ENCODE measurements at regions not wholly inside any gene's neighbourhood (a gene's known extent, or its start where the extent isn't known, plus 50 kb on each side); places are given as distances from the start of the nearest gene placed in this dataset.

GRCh38 chr3:43166406-43166805 is 60.5 kb upstream of the POMGNT2 start:
- Histone ChIP-seq H3F3A (replicated peaks; ENCODE audit: insufficient read depth) (no peaks in the 10 kb centered on the region), H3K4me3 (ENCODE audit: low read depth in 2 of 2, low read length in 1 of 2) (no peak overlapping the region), H3K9me2 (no peaks in the 10 kb centered on the region), H3K4me2 (no peak overlapping the region), H3K27me3 (ENCODE audit: insufficient read depth) (no peaks in the 10 kb centered on the region), H3K27ac (ENCODE audit: low read depth in 2 of 2, low read length in 1 of 2) (no peak overlapping the region), H4K20me1 (ENCODE audit: insufficient read depth) (no peaks in the 10 kb centered on the region), H3K4me1 (ENCODE audit: control insufficient read depth in 1 of 2, insufficient read depth in 2 of 2, low read depth in 1 of 2, low read length in 1 of 2) (peaks cover 0 to 6% of the 10 kb centered on the region in 2 experiments; a peak in 1 of 4 replicates), H3K9ac (no peak overlapping the region), H3K9me3 (no peaks in the 10 kb centered on the region), H3K79me2 (ENCODE audit: insufficient read depth) (no peaks in the 10 kb centered on the region), H3K36me3 (replicated peaks in 1 of 2; ENCODE audit: control insufficient read depth in 1 of 2, insufficient read depth in 2 of 2, low read length in 1 of 2) (no peaks in the 10 kb centered on the region), H2AFZ (ENCODE audit: low read depth) (no peak overlapping the region)
- TF ChIP-seq FOSL2 (IDR thresholded peaks at IDR 0.05; ENCODE audit: borderline replicate concordance, low read depth), result no peak
- TF ChIP-seq CTCF (IDR thresholded peaks at IDR 0.05), result no peak
- TF ChIP-seq RFX5 (IDR thresholded peaks at IDR 0.05; ENCODE audit: low read length), result no peak
- TF ChIP-seq TAF1 (IDR thresholded peaks at IDR 0.05; ENCODE audit: borderline replicate concordance, low read depth, low read length), result no peak
- TF ChIP-seq YY1 (IDR thresholded peaks at IDR 0.05; ENCODE audit: low read depth), result no peak
- no peak for TF ChIP-seq USF1 (IDR thresholded peaks at IDR 0.05; ENCODE audit: borderline replicate concordance, low read depth)
- no peak for TF ChIP-seq FOXM1 (IDR thresholded peaks at IDR 0.05; ENCODE audit: low read depth)
- TF ChIP-seq RCOR1 (IDR thresholded peaks at IDR 0.05; ENCODE audit: low read length), result no peak
- TF ChIP-seq CHD2 (IDR thresholded peaks at IDR 0.05; ENCODE audit: low read length, partially characterized antibody), result no peak
- no peak for TF ChIP-seq SIN3A (IDR thresholded peaks at IDR 0.05; ENCODE audit: borderline replicate concordance, low read depth, low read length)
- ChIA-PET CTCF (interaction anchor here (1.3 to 2.0 kb wide), 3 partner anchors 119 to 337 kb away, joined by 4 to 6 read pairs (median 4); no protein-coding TSS in a partner anchor), POLR2A (no interaction called here)
- WGBS (ENCODE audit: low lambda C conversion rate), result 0% methylated on average over 1 of the region's 1 CpG
- DNase-seq, result no peak

- no peaks in the 10 kb centered on the region for H3K9me2 ChIP-seq
- WGBS (ENCODE audit: low lambda C conversion rate), result 43% methylated on average over 3 of the region's 3 CpGs
- H3K4me1 ChIP-seq (ENCODE audit: control insufficient read depth in 1 of 2, insufficient read depth in 2 of 2, low read depth in 1 of 2, low read length in 1 of 2), result peaks cover 0 to 6% of the 10 kb centered on the region in 2 experiments; a peak in 1 of 4 replicates
- no peaks in the 10 kb centered on the region for H3F3A ChIP-seq (replicated peaks; ENCODE audit: insufficient read depth)
- no peaks in the 10 kb centered on the region for H3K27me3 ChIP-seq (ENCODE audit: insufficient read depth)
- ChIA-PET POLR2A (no interaction called here), CTCF (interaction anchor here (0.7 to 2.0 kb wide), 4 partner anchors 120 to 1872 kb away, joined by 3 to 6 read pairs (median 4); no protein-coding TSS in a partner anchor)
- TF ChIP-seq TCF12 (IDR thresholded peaks at IDR 0.05), result no peak
- no peak for TF ChIP-seq SIN3A (IDR thresholded peaks at IDR 0.05; ENCODE audit: borderline replicate concordance, low read depth, low read length)
- no peak for TF ChIP-seq RAD21 (IDR thresholded peaks at IDR 0.05; ENCODE audit: low read length)
- no peak for TF ChIP-seq MAX (IDR thresholded peaks at IDR 0.05; ENCODE audit: low read depth)
- no peak for TF ChIP-seq EP300 (IDR thresholded peaks at IDR 0.05; ENCODE audit: borderline replicate concordance in 1 of 2, low read depth in 1 of 2, low read length in 1 of 2)
- no peak for TF ChIP-seq CTCF (IDR thresholded peaks at IDR 0.05)
- TF ChIP-seq ZBTB33 (IDR thresholded peaks at IDR 0.05; ENCODE audit: borderline replicate concordance, low read depth), result no peak
- no peak for DNase-seq
- no peak overlapping the region for H3K4me2 ChIP-seq
- no peak overlapping the region for H3K4me3 ChIP-seq (ENCODE audit: low read depth in 2 of 2, low read length in 1 of 2)
- no peak overlapping the region for H2AFZ ChIP-seq (ENCODE audit: low read depth)
- H3K27ac ChIP-seq (ENCODE audit: low read depth in 2 of 2, low read length in 1 of 2), result no peak overlapping the region
- H3K9ac ChIP-seq, result no peak overlapping the region
- H3K36me3 ChIP-seq (replicated peaks in 1 of 2; ENCODE audit: control insufficient read depth in 1 of 2, insufficient read depth in 2 of 2, low read length in 1 of 2), result no peaks in the 10 kb centered on the region
- no peaks in the 10 kb centered on the region for H4K20me1 ChIP-seq (ENCODE audit: insufficient read depth)
- no peaks in the 10 kb centered on the region for H3K79me2 ChIP-seq (ENCODE audit: insufficient read depth)
- no peaks in the 10 kb centered on the region for H3K9me3 ChIP-seq
Measured at GRCh38 chr3:43165786-43166185, 59.9 kb upstream of the POMGNT2 start.
